ENCODE measurements at regions not wholly inside any gene's neighbourhood (a gene's known extent, or its start where the extent isn't known, plus 50 kb on each side); places are given as distances from the start of the nearest gene placed in this dataset.

- TF ChIP-seq PKNOX1 (IDR thresholded peaks at IDR 0.05) = no peak
- no peak for TF ChIP-seq SP1 (IDR thresholded peaks at IDR 0.05)
- no peak for TF ChIP-seq SUZ12 (IDR thresholded peaks at IDR 0.05)
- TF ChIP-seq FOXM1 (IDR thresholded peaks at IDR 0.05; ENCODE audit: borderline replicate concordance) = no peak
- no peak for TF ChIP-seq TARDBP (IDR thresholded peaks at IDR 0.05)
- TF ChIP-seq ARNT (IDR thresholded peaks at IDR 0.05) = no peak
- no peak for TF ChIP-seq BHLHE40 (IDR thresholded peaks at IDR 0.05; ENCODE audit: borderline replicate concordance)
- no peak for TF ChIP-seq FOXA1 (IDR thresholded peaks at IDR 0.05)
Measured at GRCh38 chr3:153041181-153041580, 120.8 kb upstream of the RAP2B start.
